SK-N-SH (cell line): ENCODE measurements at regions not wholly inside any gene's neighbourhood (a gene's known extent, or its start where the extent isn't known, plus 50 kb on each side); places are given as distances from the start of the nearest gene placed in this dataset.

Experiments
- CTCF ChIA-PET: fragments of 300-600, 350-600 bp; formaldehyde crosslinking; extraction: SDS; loops from one replicate; lab custom pipeline; 2021; lab: Yijun Ruan, JAX
- POLR2A ChIA-PET: fragments of 350-600 bp; sonication (Branson Sonifier 250); formaldehyde crosslinking; extraction: SDS; loops from one replicate; lab custom pipeline; 2020; ENCODE audit warnings: antibody characterized with exemption, inconsistent platforms; lab: Yijun Ruan, JAX
- DNase-seq: peaks from one replicate; pipeline ENCODE4 v3.0.0; 2012
- H2AFZ ChIP-seq: fragments of 200-600 bp; sonication (generic); 2 replicates; pipeline ENCODE4 v1.8.1; 2016; ENCODE audit warnings: antibody characterized with exemption, mild to moderate bottlenecking, low read depth
- H3F3A ChIP-seq: fragments of 200-600 bp; sonication (generic); replicated peaks from 2 replicates; pipeline ENCODE3; 2016; ENCODE audit warnings: antibody characterized with exemption, mild to moderate bottlenecking; ENCODE audit not compliant: insufficient read depth
- H3K27ac ChIP-seq, 2 experiments: fragments of 200-500 bp in 1 of 2; fragments of 200-600 bp in 1 of 2; sonication (Bioruptor generic) in 1 of 2; sonication (generic), shearing (Covaris generic) in 1 of 2; 2 replicates each; pipeline versions ENCODE4 v1.5.1 to v1.6.1; 2014 to 2016; ENCODE audit warnings: low read depth in 2 of 2, inconsistent platforms in 1 of 2, low read length in 1 of 2, mild to moderate bottlenecking in 1 of 2, mixed read lengths in 1 of 2
- H3K27me3 ChIP-seq: fragments of 200-600 bp; sonication (generic), shearing (Covaris generic); 2 replicates; pipeline ENCODE4 v1.6.1; 2016; ENCODE audit warnings: mixed run types; ENCODE audit not compliant: insufficient read depth
- H3K36me3 ChIP-seq, 2 experiments: fragments of 200-500 bp in 1 of 2; fragments of 200-600 bp in 1 of 2; sonication (Bioruptor generic) in 1 of 2; sonication (generic) in 1 of 2; replicated peaks in 1 of 2; 2 replicates each; pipeline versions ENCODE3 to v1.5.1; 2014 to 2016; ENCODE audit warnings: low read length in 1 of 2, mild to moderate bottlenecking in 1 of 2; ENCODE audit not compliant: insufficient read depth in 2 of 2, control insufficient read depth in 1 of 2
- H3K4me1 ChIP-seq, 2 experiments: fragments of 200-500 bp in 1 of 2; fragments of 200-600 bp in 1 of 2; sonication (Bioruptor generic) in 1 of 2; sonication (generic), shearing (Covaris generic) in 1 of 2; 2 replicates each; pipeline versions ENCODE4 v1.5.1 to v1.6.1; 2014 to 2016; ENCODE audit warnings: low read depth in 1 of 2, low read length in 1 of 2, mixed run types in 1 of 2; ENCODE audit not compliant: insufficient read depth in 2 of 2, control insufficient read depth in 1 of 2
- H3K4me2 ChIP-seq: fragments of 200-600 bp; sonication (generic), shearing (Covaris generic); 2 replicates; pipeline ENCODE4 v1.6.1; 2017; ENCODE audit warnings: mixed run types
- H3K4me3 ChIP-seq, 2 experiments: fragments of 200-500 bp in 1 of 2; fragments of 200-600 bp in 1 of 2; sonication (Bioruptor generic) in 1 of 2; sonication (generic), shearing (Covaris generic) in 1 of 2; 2 replicates each; pipeline versions ENCODE4 v1.5.1 to v1.8.1; 2014 to 2016; ENCODE audit warnings: low read depth in 2 of 2, inconsistent platforms in 1 of 2, low read length in 1 of 2, mild to moderate bottlenecking in 1 of 2, mixed read lengths in 1 of 2, moderate library complexity in 1 of 2
- H3K79me2 ChIP-seq: fragments of 200-600 bp; sonication (generic); 2 replicates; pipeline ENCODE4 v1.8.1; 2017; ENCODE audit warnings: mild to moderate bottlenecking; ENCODE audit not compliant: insufficient read depth
- H3K9ac ChIP-seq: fragments of 200-600 bp; sonication (generic); 2 replicates; pipeline ENCODE4 v1.6.1; 2017; ENCODE audit warnings: mixed run types
- H3K9me2 ChIP-seq: fragments of 200-600 bp; sonication (generic); 2 replicates; pipeline ENCODE4 v1.6.1; 2017; ENCODE audit warnings: mixed run types
- H3K9me3 ChIP-seq: fragments of 200-600 bp; sonication (generic); 2 replicates; pipeline ENCODE4 v1.6.1; 2017; ENCODE audit warnings: mixed run types, mild to moderate bottlenecking, moderate library complexity
- H4K20me1 ChIP-seq: fragments of 200-600 bp; sonication (generic); 2 replicates; pipeline ENCODE4 v1.6.1; 2017; ENCODE audit warnings: mild to moderate bottlenecking, mixed run types; ENCODE audit not compliant: insufficient read depth
- GABPA ChIP-seq: IDR thresholded peaks from 2 replicates; pipeline ENCODE4 v1.4.0; 2012; ENCODE audit warnings: low read depth, mild to moderate bottlenecking
- JUND ChIP-seq: IDR thresholded peaks from 2 replicates; pipeline ENCODE4 v1.4.0; 2012
- MXI1 ChIP-seq: IDR thresholded peaks from 2 replicates; pipeline ENCODE4 v1.6.1; 2012; ENCODE audit warnings: mild to moderate bottlenecking, low read depth, low read length, improper control_type of control experiment
- NRF1 ChIP-seq: IDR thresholded peaks from 2 replicates; pipeline ENCODE4 v1.6.1; 2012; ENCODE audit warnings: low read depth, mild to moderate bottlenecking, low read length
- RCOR1 ChIP-seq: fragments of 150-350 bp; IDR thresholded peaks from 2 replicates; pipeline ENCODE4 v1.6.1; 2017; ENCODE audit warnings: antibody characterized with exemption, low read length
- RFX5 ChIP-seq: IDR thresholded peaks from 2 replicates; pipeline ENCODE4 v1.6.1; 2012; ENCODE audit warnings: mild to moderate bottlenecking, improper control_type of control experiment, low read length
- SMC3 ChIP-seq: IDR thresholded peaks from 2 replicates; pipeline ENCODE4 v1.6.1; 2012; ENCODE audit warnings: low read depth, low read length, improper control_type of control experiment
- TEAD4 ChIP-seq: IDR thresholded peaks from 2 replicates; pipeline ENCODE4 v1.4.0; 2012; ENCODE audit warnings: mild to moderate bottlenecking, borderline replicate concordance; ENCODE audit not compliant: insufficient read depth
- WGBS: methylation state at CpG from one replicate; pipeline ENCODE4 v1.1.6; 2017; ENCODE audit warnings: low lambda C conversion rate; 5-methylcytosine and 5-hydroxymethylcytosine counted together
- TF ChIP-seq, protein P1 (sequence below): IDR thresholded peaks from 2 replicates; pipeline ENCODE4 v1.4.0; 2012; ENCODE audit warnings: low read depth, borderline replicate concordance
- TF ChIP-seq, protein P2 (sequence below): fragments of 150-350 bp; IDR thresholded peaks from 2 replicates; pipeline ENCODE4 v1.6.1; 2016; ENCODE audit warnings: mild to moderate bottlenecking, low read depth, low read length
- TF ChIP-seq, protein P3 (sequence below): IDR thresholded peaks from 2 replicates; pipeline ENCODE4 v1.4.0; 2012; ENCODE audit warnings: low read depth, borderline replicate concordance

DNA sequence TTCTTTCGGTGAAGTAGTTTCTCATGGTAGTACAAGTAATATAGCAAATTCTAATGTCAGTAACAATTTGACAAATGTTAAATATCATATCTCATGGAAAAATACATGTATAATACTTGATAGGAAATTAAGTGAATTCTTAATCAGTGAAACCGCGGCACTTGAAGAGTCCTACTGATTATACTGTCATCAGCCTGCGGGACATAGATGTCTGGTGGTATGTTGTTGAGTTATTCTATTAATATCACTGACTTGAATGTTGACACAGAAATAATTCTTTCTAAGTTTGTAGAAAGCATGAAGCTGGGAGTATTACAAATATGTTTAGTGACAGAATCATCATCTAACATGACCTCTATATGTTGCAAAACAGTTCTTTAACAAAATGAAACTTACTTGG, 479.8 kb upstream of the IMPG1 start (continued):
- TF ChIP-seq, protein P1, sequence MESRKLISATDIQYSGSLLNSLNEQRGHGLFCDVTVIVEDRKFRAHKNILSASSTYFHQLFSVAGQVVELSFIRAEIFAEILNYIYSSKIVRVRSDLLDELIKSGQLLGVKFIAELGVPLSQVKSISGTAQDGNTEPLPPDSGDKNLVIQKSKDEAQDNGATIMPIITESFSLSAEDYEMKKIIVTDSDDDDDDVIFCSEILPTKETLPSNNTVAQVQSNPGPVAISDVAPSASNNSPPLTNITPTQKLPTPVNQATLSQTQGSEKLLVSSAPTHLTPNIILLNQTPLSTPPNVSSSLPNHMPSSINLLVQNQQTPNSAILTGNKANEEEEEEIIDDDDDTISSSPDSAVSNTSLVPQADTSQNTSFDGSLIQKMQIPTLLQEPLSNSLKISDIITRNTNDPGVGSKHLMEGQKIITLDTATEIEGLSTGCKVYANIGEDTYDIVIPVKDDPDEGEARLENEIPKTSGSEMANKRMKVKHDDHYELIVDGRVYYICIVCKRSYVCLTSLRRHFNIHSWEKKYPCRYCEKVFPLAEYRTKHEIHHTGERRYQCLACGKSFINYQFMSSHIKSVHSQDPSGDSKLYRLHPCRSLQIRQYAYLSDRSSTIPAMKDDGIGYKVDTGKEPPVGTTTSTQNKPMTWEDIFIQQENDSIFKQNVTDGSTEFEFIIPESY: no peak
- TF ChIP-seq TEAD4 (no peak), GABPA (no peak), SMC3 (no peak)

DNA sequence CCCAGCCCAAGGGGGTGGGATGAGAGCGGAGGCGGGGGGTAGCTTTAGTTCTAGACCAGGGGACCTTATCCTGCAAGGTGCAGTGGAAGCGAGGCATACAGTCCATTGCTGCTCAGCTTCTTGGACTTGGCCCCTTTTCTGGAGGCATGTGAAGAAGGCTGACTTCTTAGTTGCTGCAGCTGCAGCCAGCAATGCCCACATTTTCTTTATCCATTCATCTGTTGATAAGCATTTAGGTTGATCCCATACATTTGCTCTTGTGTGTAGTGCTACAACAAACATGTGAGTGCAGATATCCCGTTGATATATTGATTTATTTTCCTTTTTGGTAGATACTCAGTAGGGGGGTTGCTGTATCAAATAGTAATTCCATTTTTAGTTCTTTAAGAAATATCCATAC, 461.2 kb upstream of the IMPG1 start:
- no peaks in the 10 kb centered on the region for H3K79me2 ChIP-seq
- H3K27me3 ChIP-seq: no peaks in the 10 kb centered on the region
- ChIA-PET POLR2A (no interaction called here), CTCF (no interaction called here)
- no peaks in the 10 kb centered on the region for H3K9me3 ChIP-seq
- no peaks in the 10 kb centered on the region for H3K9me2 ChIP-seq
- H3K36me3 ChIP-seq: no peaks in the 10 kb centered on the region
- H3F3A ChIP-seq: no peaks in the 10 kb centered on the region
- H3K4me2 ChIP-seq: no peak overlapping the region
- no peak overlapping the region for H2AFZ ChIP-seq
- no peaks in the 10 kb centered on the region for H3K4me1 ChIP-seq
- TF ChIP-seq, protein P2, sequence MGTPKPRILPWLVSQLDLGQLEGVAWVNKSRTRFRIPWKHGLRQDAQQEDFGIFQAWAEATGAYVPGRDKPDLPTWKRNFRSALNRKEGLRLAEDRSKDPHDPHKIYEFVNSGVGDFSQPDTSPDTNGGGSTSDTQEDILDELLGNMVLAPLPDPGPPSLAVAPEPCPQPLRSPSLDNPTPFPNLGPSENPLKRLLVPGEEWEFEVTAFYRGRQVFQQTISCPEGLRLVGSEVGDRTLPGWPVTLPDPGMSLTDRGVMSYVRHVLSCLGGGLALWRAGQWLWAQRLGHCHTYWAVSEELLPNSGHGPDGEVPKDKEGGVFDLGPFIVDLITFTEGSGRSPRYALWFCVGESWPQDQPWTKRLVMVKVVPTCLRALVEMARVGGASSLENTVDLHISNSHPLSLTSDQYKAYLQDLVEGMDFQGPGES: no peak
- TF ChIP-seq, protein P3, sequence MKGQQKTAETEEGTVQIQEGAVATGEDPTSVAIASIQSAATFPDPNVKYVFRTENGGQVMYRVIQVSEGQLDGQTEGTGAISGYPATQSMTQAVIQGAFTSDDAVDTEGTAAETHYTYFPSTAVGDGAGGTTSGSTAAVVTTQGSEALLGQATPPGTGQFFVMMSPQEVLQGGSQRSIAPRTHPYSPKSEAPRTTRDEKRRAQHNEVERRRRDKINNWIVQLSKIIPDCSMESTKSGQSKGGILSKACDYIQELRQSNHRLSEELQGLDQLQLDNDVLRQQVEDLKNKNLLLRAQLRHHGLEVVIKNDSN: no peak
- TF ChIP-seq NRF1 (no peak), JUND (no peak), SMC3 (no peak), TEAD4 (no peak), MXI1 (no peak), RCOR1 (no peak), RFX5 (no peak)
- TF ChIP-seq, protein P1: no peak
- no peak overlapping the region for H3K4me3 ChIP-seq
- no peak overlapping the region for H3K27ac ChIP-seq
- H3K9ac ChIP-seq: no peak overlapping the region
- H4K20me1 ChIP-seq: no peaks in the 10 kb centered on the region
- no peak for DNase-seq
- WGBS: 5% methylated on average over 4 of the region's 4 CpGs
